Ishikawa (cell line): ENCODE measurements at regions not wholly inside any gene's neighbourhood (a gene's known extent, or its start where the extent isn't known, plus 50 kb on each side); places are given as distances from the start of the nearest gene placed in this dataset.

Experiments used
- CEBPB ChIP-seq: IDR thresholded peaks from 2 replicates; pipeline ENCODE4 v1.6.1; 2012
- CREB1 ChIP-seq: IDR thresholded peaks from 2 replicates; pipeline ENCODE4 v1.6.1; 2012; ENCODE audit warnings: low read depth
- EGR1 ChIP-seq: IDR thresholded peaks from 2 replicates; pipeline ENCODE4 v1.6.1; 2012
- EP300 ChIP-seq: IDR thresholded peaks from 2 replicates; pipeline ENCODE4 v1.6.1; 2012; ENCODE audit warnings: borderline replicate concordance
- FOXM1 ChIP-seq: IDR thresholded peaks from 2 replicates; pipeline ENCODE4 v1.6.1; 2012; ENCODE audit warnings: low read depth, borderline replicate concordance
- NFIC ChIP-seq: IDR thresholded peaks from 2 replicates; pipeline ENCODE4 v1.6.1; 2012
- RAD21 ChIP-seq: IDR thresholded peaks from 2 replicates; pipeline ENCODE4 v1.6.1; 2012; ENCODE audit warnings: low read depth
- REST ChIP-seq: IDR thresholded peaks from 2 replicates; pipeline ENCODE4 v1.6.1; 2012; ENCODE audit warnings: low read depth, mild to moderate bottlenecking
- TAF1 ChIP-seq: IDR thresholded peaks from 2 replicates; pipeline ENCODE4 v1.6.1; 2012; ENCODE audit warnings: low read depth, mild to moderate bottlenecking
- TCF12 ChIP-seq: IDR thresholded peaks from 2 replicates; pipeline ENCODE4 v1.6.1; 2012; ENCODE audit warnings: low read depth
- TEAD4 ChIP-seq: IDR thresholded peaks from 2 replicates; pipeline ENCODE4 v1.6.1; 2012
- YY1 ChIP-seq: IDR thresholded peaks from 2 replicates; pipeline ENCODE4 v1.6.1; 2012; ENCODE audit warnings: low read depth
- ZBTB7A ChIP-seq: IDR thresholded peaks from 2 replicates; pipeline ENCODE4 v1.6.1; 2012; ENCODE audit warnings: low read depth
- TF ChIP-seq, protein P1 (sequence below): IDR thresholded peaks from 2 replicates; pipeline ENCODE4 v1.6.1; 2012
- TF ChIP-seq, protein P2 (sequence below): IDR thresholded peaks from 2 replicates; pipeline ENCODE4 v1.6.1; 2012

DNA sequence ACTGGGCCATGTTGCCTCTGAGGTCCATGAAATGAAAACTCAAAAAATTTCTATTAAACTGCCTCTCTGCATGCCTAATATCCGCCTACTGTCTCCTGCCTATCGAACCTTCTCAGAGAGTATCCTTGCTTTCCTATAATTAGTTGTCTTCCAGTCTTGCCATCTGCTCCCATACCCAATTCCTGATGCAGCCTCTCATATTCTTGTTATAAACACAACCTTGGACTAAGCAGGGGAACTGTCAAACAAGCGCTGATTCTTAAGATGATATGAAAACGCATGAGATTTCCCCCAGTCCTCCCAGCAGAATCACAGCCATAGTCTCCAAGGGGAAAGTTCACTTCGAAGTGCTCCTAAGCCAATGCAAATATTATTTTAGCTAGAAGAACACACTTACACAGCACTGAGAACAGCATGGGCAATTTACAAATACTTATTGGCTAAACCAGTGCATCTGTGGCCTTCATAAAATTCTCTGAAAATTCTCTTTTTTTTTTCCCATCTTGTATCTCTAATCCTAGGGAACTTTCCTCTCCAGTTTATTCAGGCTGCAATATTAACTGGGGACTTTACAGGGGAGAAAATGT is 471.6 kb downstream of the MBD2 start:
- no peak for TF ChIP-seq CEBPB
- no peak for TF ChIP-seq CREB1
- TF ChIP-seq TEAD4, result no peak
- TF ChIP-seq, protein P1, sequence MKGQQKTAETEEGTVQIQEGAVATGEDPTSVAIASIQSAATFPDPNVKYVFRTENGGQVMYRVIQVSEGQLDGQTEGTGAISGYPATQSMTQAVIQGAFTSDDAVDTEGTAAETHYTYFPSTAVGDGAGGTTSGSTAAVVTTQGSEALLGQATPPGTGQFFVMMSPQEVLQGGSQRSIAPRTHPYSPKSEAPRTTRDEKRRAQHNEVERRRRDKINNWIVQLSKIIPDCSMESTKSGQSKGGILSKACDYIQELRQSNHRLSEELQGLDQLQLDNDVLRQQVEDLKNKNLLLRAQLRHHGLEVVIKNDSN, result no peak
- TF ChIP-seq NFIC, result no peak
- TF ChIP-seq TCF12, result no peak
- no peak for TF ChIP-seq YY1
- no peak for TF ChIP-seq REST
- no peak for TF ChIP-seq EP300
- no peak for TF ChIP-seq TAF1
- TF ChIP-seq, protein P2, sequence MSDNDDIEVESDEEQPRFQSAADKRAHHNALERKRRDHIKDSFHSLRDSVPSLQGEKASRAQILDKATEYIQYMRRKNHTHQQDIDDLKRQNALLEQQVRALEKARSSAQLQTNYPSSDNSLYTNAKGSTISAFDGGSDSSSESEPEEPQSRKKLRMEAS, result no peak
- no peak for TF ChIP-seq ZBTB7A
- TF ChIP-seq RAD21, result no peak
- no peak for TF ChIP-seq EGR1
- no peak for TF ChIP-seq FOXM1

GRCh38 chr18:53749766-53750165 is 474.7 kb downstream of the MBD2 start:
- TF ChIP-seq REST, result no peak
- no peak for TF ChIP-seq CREB1
- TF ChIP-seq EGR1, result no peak
- no peak for TF ChIP-seq ZBTB7A
- TF ChIP-seq, protein P2, result no peak
- TF ChIP-seq RAD21, result no peak
- no peak for TF ChIP-seq YY1
- TF ChIP-seq, protein P1, result no peak
- TF ChIP-seq CEBPB, result no peak

DNA sequence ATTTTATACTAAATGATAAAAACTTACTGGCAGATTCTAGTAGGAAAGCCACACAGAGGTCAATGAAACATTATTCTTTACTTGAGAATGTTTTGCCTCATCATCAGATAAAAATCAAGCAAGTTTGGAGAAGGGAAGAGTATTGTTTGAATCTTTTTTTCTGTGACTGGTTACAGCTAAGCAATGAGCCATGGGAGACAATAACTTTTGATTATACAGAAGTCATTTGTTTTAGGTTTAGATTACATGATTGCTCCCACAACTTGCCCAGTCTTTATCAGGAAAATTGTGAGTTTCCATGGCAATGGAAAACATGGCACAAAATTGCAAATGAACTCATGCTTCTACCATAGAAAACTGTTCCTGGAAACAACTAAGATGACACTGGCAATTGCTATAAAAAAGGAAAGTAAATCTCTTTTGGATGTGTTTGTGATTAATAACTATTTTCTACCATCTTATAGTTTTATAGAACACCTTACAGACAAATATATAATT is 476.8 kb downstream of the MBD2 start:
- TF ChIP-seq TCF12 (no peak), TAF1 (no peak), CEBPB (no peak), CREB1 (no peak), ZBTB7A (no peak), REST (no peak), FOXM1 (no peak), NFIC (no peak), TEAD4 (no peak), EP300 (no peak), EGR1 (no peak), YY1 (no peak)

DNA sequence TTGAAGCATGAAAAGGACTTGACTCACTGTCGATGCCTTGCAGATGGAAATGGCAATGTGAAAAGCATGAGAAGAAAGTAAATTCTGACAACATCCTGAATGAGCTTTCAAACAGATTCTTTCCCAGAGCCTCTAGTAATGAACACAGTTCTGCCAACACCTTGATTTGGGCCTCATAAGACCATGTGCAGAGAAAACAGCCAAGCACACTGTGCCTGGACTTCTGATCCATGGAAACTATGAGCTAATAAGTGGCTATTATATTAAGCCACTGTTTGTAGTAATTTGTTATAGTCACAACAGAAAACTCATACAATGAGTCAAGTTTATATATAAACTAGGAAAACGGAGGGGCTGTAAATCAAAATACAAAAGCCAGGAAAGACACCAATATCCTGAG is 477.3 kb downstream of the MBD2 start:
- TF ChIP-seq ZBTB7A (no peak), FOXM1 (no peak), YY1 (no peak), TEAD4 (no peak), NFIC (no peak), TAF1 (no peak), TCF12 (no peak), CEBPB (no peak)
- TF ChIP-seq, protein P2, result no peak
- TF ChIP-seq, protein P1, result no peak
